ENCODE measurements at regions not wholly inside any gene's neighbourhood (a gene's known extent, or its start where the extent isn't known, plus 50 kb on each side); places are given as distances from the start of the nearest gene placed in this dataset.
A peak's percentile ranks its signal among the peaks of the same experiment; 100 is the strongest.
"Not testable (repeated sequence)": the region's sequence is repeated elsewhere in the genome, so short reads cannot be mapped to it uniquely, and the experiment has no call there.

GRCh38 chrX:141520750-141521149, 63.8 kb downstream of the SPANXA1 start:
- POLR2A ChIA-PET, CTCF ChIA-PET: not testable (repeated sequence)

GRCh38 chrX:141475788-141476187, 108.8 kb downstream of the SPANXA1 start:
- CTCF ChIA-PET; H3K27me3 ChIP-seq (ENCODE audit: control insufficient read depth, insufficient read depth, low read length); DNase-seq (ENCODE audit: low read depth, low spot score); H3K9me3 ChIP-seq (ENCODE audit: control insufficient read depth, insufficient read depth, low read length); H3K27ac ChIP-seq (ENCODE audit: low read depth, low read length); H3K4me3 ChIP-seq (ENCODE audit: low read depth, low read length); POLR2A ChIA-PET: not testable (repeated sequence)

More at GRCh38 chrX:141520750-141521149, 63.8 kb downstream of the SPANXA1 start:
- H3K4me3 ChIP-seq (ENCODE audit: low read depth, low read length); H3K27ac ChIP-seq (ENCODE audit: low read depth, low read length); H3K27me3 ChIP-seq (ENCODE audit: control insufficient read depth, insufficient read depth, low read length); DNase-seq (ENCODE audit: low read depth, low spot score); H3K9me3 ChIP-seq (ENCODE audit: control insufficient read depth, insufficient read depth, low read length): not testable (repeated sequence)

GRCh38 chrX:141469469-141469868, 115.1 kb downstream of the SPANXA1 start:
- POLR2A ChIA-PET: interaction anchor here (1.9 kb wide), 1 partner anchor 63 kb away, joined by 7 read pairs; no protein-coding TSS in a partner anchor
- TF ChIP-seq CTCF (IDR thresholded peaks at IDR 0.05; ENCODE audit: low read depth, low read length): no peak
- Histone ChIP-seq H3K9me3 (ENCODE audit: control insufficient read depth, insufficient read depth, low read length) (no peaks in the 10 kb centered on the region), H3K27ac (ENCODE audit: low read depth, low read length) (peak overlapping the region; percentile 31), H3K4me3 (ENCODE audit: low read depth, low read length) (no peak overlapping the region), H3K27me3 (ENCODE audit: control insufficient read depth, insufficient read depth, low read length) (no peaks in the 10 kb centered on the region)
- no peak for DNase-seq (ENCODE audit: low read depth, low spot score)
- CTCF ChIA-PET: no interaction called here

- no peaks in the 10 kb centered on the region for H3K27me3 ChIP-seq (ENCODE audit: control insufficient read depth, insufficient read depth, low read length)
- POLR2A ChIA-PET: interaction anchor here (0.6 to 1.9 kb wide), 2 partner anchors 63 to 129 kb away, joined by 4 to 7 read pairs; no protein-coding TSS in a partner anchor
- H3K9me3 ChIP-seq (ENCODE audit: control insufficient read depth, insufficient read depth, low read length): no peaks in the 10 kb centered on the region
- TF ChIP-seq CTCF (IDR thresholded peaks at IDR 0.05; ENCODE audit: low read depth, low read length): no peak
- H3K4me3 ChIP-seq (ENCODE audit: low read depth, low read length): no peak overlapping the region
- peak overlapping the region; percentile 31 for H3K27ac ChIP-seq (ENCODE audit: low read depth, low read length)
- CTCF ChIA-PET: no interaction called here
- no peak for DNase-seq (ENCODE audit: low read depth, low spot score)
These were observed 115.6 kb downstream of the SPANXA1 start for GRCh38 chrX:141468940-141469339.

GRCh38 chrX:141467442-141467841, 117.1 kb downstream of the SPANXA1 start:
- no peak overlapping the region for H3K27ac ChIP-seq (ENCODE audit: low read depth, low read length)
- H3K4me3 ChIP-seq (ENCODE audit: low read depth, low read length): no peak overlapping the region
- CTCF ChIA-PET: no interaction called here
- TF ChIP-seq CTCF (IDR thresholded peaks at IDR 0.05; ENCODE audit: low read depth, low read length): 0 out of 2 replicates have a peak, but pooled peaks have one; percentile 20
- POLR2A ChIA-PET: no interaction called here
- H3K27me3 ChIP-seq (ENCODE audit: control insufficient read depth, insufficient read depth, low read length): no peaks in the 10 kb centered on the region
- DNase-seq (ENCODE audit: low read depth, low spot score): no peak
- H3K9me3 ChIP-seq (ENCODE audit: control insufficient read depth, insufficient read depth, low read length): no peaks in the 10 kb centered on the region

- no peak for TF ChIP-seq CTCF (IDR thresholded peaks at IDR 0.05; ENCODE audit: low read depth, low read length)
- no peak overlapping the region for H3K27ac ChIP-seq (ENCODE audit: low read depth, low read length)
- H3K27me3 ChIP-seq (ENCODE audit: control insufficient read depth, insufficient read depth, low read length): no peaks in the 10 kb centered on the region
- no peaks in the 10 kb centered on the region for H3K9me3 ChIP-seq (ENCODE audit: control insufficient read depth, insufficient read depth, low read length)
- POLR2A ChIA-PET: no interaction called here
- CTCF ChIA-PET: no interaction called here
- no peak overlapping the region for H3K4me3 ChIP-seq (ENCODE audit: low read depth, low read length)
- DNase-seq (ENCODE audit: low read depth, low spot score): no peak
These were observed 129.4 kb downstream of the SPANXA1 start for GRCh38 chrX:141455103-141455502.
